ENCODE measurements at regions not wholly inside any gene's neighbourhood (a gene's known extent, or its start where the extent isn't known, plus 50 kb on each side); places are given as distances from the start of the nearest gene placed in this dataset.

- Histone ChIP-seq H3K9ac (ENCODE audit: low read length) (no peak overlapping the region), H3K79me2 (ENCODE audit: control insufficient read depth, insufficient read depth, low read length) (no peaks in the 10 kb centered on the region), H3K9me3 (ENCODE audit: control extremely low read depth in 1 of 3, control insufficient read depth in 2 of 3, insufficient read depth in 1 of 3, low read length in 2 of 3) (peaks cover 0 to 1% (median 0%) of the 10 kb centered on the region in 3 donors), H4K20me1 (ENCODE audit: control insufficient read depth, insufficient read depth, low read length, poor library complexity, severe bottlenecking) (no peaks in the 10 kb centered on the region), H2AFZ (ENCODE audit: insufficient read depth, low read depth, low read length, poor library complexity, severe bottlenecking) (no peak overlapping the region), H3K4me3 (ENCODE audit: control extremely low read depth in 1 of 5, extremely low read depth in 1 of 5, insufficient read depth in 1 of 5, low read depth in 2 of 5, low read length in 4 of 5) (no peak overlapping the region), H3K27me3 (replicated peaks in 1 of 4; ENCODE audit: control extremely low read depth in 1 of 4, control insufficient read depth in 3 of 4, insufficient read depth in 4 of 4, low read length in 3 of 4) (no peaks in the 10 kb centered on the region), H3K27ac (ENCODE audit: low read length in 2 of 2) (no peak overlapping the region), H3K4me1 (ENCODE audit: control insufficient read depth in 2 of 2, insufficient read depth in 2 of 2, low read length in 2 of 2) (no peaks in the 10 kb centered on the region), H3K4me2 (replicated peaks; ENCODE audit: low read depth, low read length, poor library complexity, severe bottlenecking) (no peak overlapping the region), H3K36me3 (replicated peaks in 1 of 2; ENCODE audit: control extremely low read depth in 1 of 2, control insufficient read depth in 1 of 2, extremely low read depth in 1 of 2, insufficient read depth in 2 of 2, low read length in 1 of 2) (no peaks in the 10 kb centered on the region)
- WGBS (ENCODE audit: insufficient coverage): 76% methylated on average over 5 of the region's 10 CpGs
- no peaks in the 10 kb centered on the region for H3K4me1 Mint-ChIP-seq
- intact Hi-C loops (cut with micrococcal nuclease): no loop called here
- no peak for TF ChIP-seq CTCF (IDR thresholded peaks at IDR 0.05)
- no peak for TF ChIP-seq EZH2 (IDR thresholded peaks at IDR 0.05; ENCODE audit: borderline replicate concordance, insufficient read depth, low read depth, low read length, poor library complexity, severe bottlenecking)
- ATAC-seq (ENCODE audit: low read depth) (no peak), DNase-seq (no peak)
- no peak overlapping the region for H3K27ac Mint-ChIP-seq
- H3K27me3 Mint-ChIP-seq: no peaks in the 10 kb centered on the region
- peaks cover 3% of the 10 kb centered on the region for H3K9me3 Mint-ChIP-seq (ENCODE audit: insufficient read depth)
- ChIA-PET POLR2A (no interaction called here), CTCF (no interaction called here)
- no peak overlapping the region for H3K4me3 Mint-ChIP-seq
These were observed 868.0 kb downstream of the METTL15 start for GRCh38 chr11:28976012-28976800.

GRCh38 chr11:28969832-28970231, 861.6 kb downstream of the METTL15 start:
- Histone ChIP-seq H2AFZ (ENCODE audit: insufficient read depth, low read depth, low read length, poor library complexity, severe bottlenecking) (no peak overlapping the region), H3K4me1 (ENCODE audit: control insufficient read depth in 2 of 2, insufficient read depth in 2 of 2, low read length in 2 of 2) (no peaks in the 10 kb centered on the region), H3K9ac (ENCODE audit: low read length) (no peak overlapping the region), H3K27me3 (replicated peaks in 1 of 4; ENCODE audit: control extremely low read depth in 1 of 4, control insufficient read depth in 3 of 4, insufficient read depth in 4 of 4, low read length in 3 of 4) (no peaks in the 10 kb centered on the region), H3K9me3 (ENCODE audit: control extremely low read depth in 1 of 3, control insufficient read depth in 2 of 3, insufficient read depth in 1 of 3, low read length in 2 of 3) (no peaks in the 10 kb centered on the region), H3K4me3 (ENCODE audit: control extremely low read depth in 1 of 5, extremely low read depth in 1 of 5, insufficient read depth in 1 of 5, low read depth in 2 of 5, low read length in 4 of 5) (no peak overlapping the region), H3K4me2 (replicated peaks; ENCODE audit: low read depth, low read length, poor library complexity, severe bottlenecking) (no peak overlapping the region), H4K20me1 (ENCODE audit: control insufficient read depth, insufficient read depth, low read length, poor library complexity, severe bottlenecking) (no peaks in the 10 kb centered on the region), H3K79me2 (ENCODE audit: control insufficient read depth, insufficient read depth, low read length) (no peaks in the 10 kb centered on the region), H3K36me3 (replicated peaks in 1 of 2; ENCODE audit: control extremely low read depth in 1 of 2, control insufficient read depth in 1 of 2, extremely low read depth in 1 of 2, insufficient read depth in 2 of 2, low read length in 1 of 2) (no peaks in the 10 kb centered on the region), H3K27ac (ENCODE audit: low read length in 2 of 2) (no peak overlapping the region)
- ChIA-PET CTCF (no interaction called here), POLR2A (no interaction called here)
- Mint-ChIP-seq H3K9me3 (ENCODE audit: insufficient read depth) (peaks cover 2% of the 10 kb centered on the region), H3K4me3 (no peak overlapping the region), H3K4me1 (no peaks in the 10 kb centered on the region), H3K27me3 (no peaks in the 10 kb centered on the region), H3K27ac (no peak overlapping the region)
- intact Hi-C loops (cut with micrococcal nuclease): no loop called here
- DNase-seq: no peak
- ATAC-seq (ENCODE audit: low read depth): no peak
- TF ChIP-seq CTCF (IDR thresholded peaks at IDR 0.05): no peak
- no peak for TF ChIP-seq EZH2 (IDR thresholded peaks at IDR 0.05; ENCODE audit: borderline replicate concordance, insufficient read depth, low read depth, low read length, poor library complexity, severe bottlenecking)

All from B cell (primary cell).